ENCODE measurements at regions not wholly inside any gene's neighbourhood (a gene's known extent, or its start where the extent isn't known, plus 50 kb on each side); places are given as distances from the start of the nearest gene placed in this dataset.
"Not testable (repeated sequence)": the region's sequence is repeated elsewhere in the genome, so short reads cannot be mapped to it uniquely, and the experiment has no call there.

DNA sequence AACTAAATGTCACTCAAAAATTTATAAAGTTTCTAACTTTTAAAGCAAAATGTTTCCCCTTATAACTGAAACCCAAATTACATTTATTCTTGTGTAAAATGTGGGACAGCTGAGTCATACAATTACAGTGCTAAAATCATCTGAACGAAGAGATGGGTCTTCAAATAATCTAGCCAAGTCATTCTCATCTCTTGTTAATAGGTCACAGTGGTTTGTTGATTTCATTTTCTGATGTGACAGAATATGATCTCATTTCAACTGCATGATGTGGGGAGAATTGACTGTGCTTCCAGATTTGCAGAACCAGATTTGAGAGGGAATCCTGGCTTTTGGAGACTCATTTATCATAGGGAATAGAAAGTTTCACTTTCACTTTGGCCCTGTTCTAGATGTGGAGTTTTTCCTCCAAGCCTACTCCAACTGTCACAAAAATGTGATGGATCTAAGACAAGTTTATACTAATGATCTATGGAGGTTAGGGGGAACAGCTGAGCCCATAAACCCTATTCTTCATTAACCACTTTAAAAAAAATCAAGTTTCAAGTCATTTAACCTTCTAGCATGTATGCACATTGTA lies 685.0 kb downstream of the PDCD6IP start:
- Histone ChIP-seq H3K4me1 (ENCODE audit: control insufficient read depth, insufficient read depth, low read length) (no peaks in the 10 kb centered on the region), H3K4me3 (ENCODE audit: low read depth, low read length) (no peak overlapping the region), H3K9me3 (ENCODE audit: control insufficient read depth, insufficient read depth, low read length) (no peaks in the 10 kb centered on the region), H3K27ac (ENCODE audit: low read depth, low read length) (no peak overlapping the region), H3K27me3 (ENCODE audit: control insufficient read depth, insufficient read depth, low read length) (no peaks in the 10 kb centered on the region), H3K36me3 (ENCODE audit: control insufficient read depth, insufficient read depth, low read length) (no peaks in the 10 kb centered on the region)
- no peak for DNase-seq (ENCODE audit: low read depth in 4 of 6, low spot score in 6 of 6)
- WGBS (ENCODE audit: insufficient coverage): no CpG with 5 or more reads among the region's 1 CpG

DNA sequence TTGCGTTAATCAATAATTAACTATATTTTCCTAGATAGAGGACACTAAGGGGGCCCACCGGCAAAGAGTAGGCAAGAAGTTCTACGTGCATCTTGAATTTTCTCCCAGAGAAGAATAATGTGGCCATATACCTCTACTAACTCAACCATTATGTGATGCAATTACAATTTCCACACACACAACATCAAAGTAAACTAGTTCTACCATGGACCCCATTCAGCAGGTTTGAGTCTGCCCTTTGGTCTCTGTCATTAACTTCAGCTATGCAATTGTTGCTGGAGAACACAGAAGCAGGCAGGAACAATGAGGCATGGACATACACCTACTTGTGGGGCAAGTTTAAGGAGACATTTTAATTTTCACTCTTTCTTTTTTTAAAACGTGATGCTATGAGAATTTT lies 705.9 kb downstream of the PDCD6IP start:
- Histone ChIP-seq H3K4me1 (ENCODE audit: control insufficient read depth, insufficient read depth, low read length) (no peaks in the 10 kb centered on the region), H3K36me3 (ENCODE audit: control insufficient read depth, insufficient read depth, low read length) (no peaks in the 10 kb centered on the region), H3K9me3 (ENCODE audit: control insufficient read depth, insufficient read depth, low read length) (no peaks in the 10 kb centered on the region), H3K27ac (ENCODE audit: low read depth, low read length) (no peak overlapping the region), H3K27me3 (ENCODE audit: control insufficient read depth, insufficient read depth, low read length) (no peaks in the 10 kb centered on the region), H3K4me3 (ENCODE audit: low read depth, low read length) (no peak overlapping the region)
- DNase-seq (ENCODE audit: low read depth in 4 of 6, low spot score in 6 of 6): no peak
- 100% methylated on average over 2 of the region's 4 CpGs for WGBS (ENCODE audit: insufficient coverage)

DNA sequence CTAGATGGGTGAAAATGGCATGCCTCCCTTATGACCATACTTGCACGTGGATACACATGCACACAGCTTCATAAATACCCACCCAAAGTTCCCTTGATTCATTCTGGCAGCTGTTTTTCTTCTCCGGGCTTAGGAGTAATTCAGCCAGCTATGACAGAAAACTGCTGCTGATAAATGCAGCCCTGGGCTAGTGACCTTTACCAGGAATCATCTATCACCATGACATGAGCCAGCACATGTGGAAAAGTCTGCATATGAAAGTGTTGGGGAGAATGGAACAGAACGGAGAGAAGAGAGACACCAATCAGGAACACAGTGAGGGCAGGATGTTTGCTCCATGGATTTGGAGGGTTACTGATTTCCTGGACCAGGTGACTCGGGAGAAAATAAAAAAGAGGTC lies 706.3 kb downstream of the PDCD6IP start:
- Histone ChIP-seq H3K36me3 (ENCODE audit: control insufficient read depth, insufficient read depth, low read length) (no peaks in the 10 kb centered on the region), H3K27me3 (ENCODE audit: control insufficient read depth, insufficient read depth, low read length) (no peaks in the 10 kb centered on the region), H3K27ac (ENCODE audit: low read depth, low read length) (no peak overlapping the region), H3K9me3 (ENCODE audit: control insufficient read depth, insufficient read depth, low read length) (no peaks in the 10 kb centered on the region), H3K4me1 (ENCODE audit: control insufficient read depth, insufficient read depth, low read length) (no peaks in the 10 kb centered on the region), H3K4me3 (ENCODE audit: low read depth, low read length) (no peak overlapping the region)
- DNase-seq (ENCODE audit: low read depth in 4 of 6, low spot score in 6 of 6): peak in 1 of 6 donors; percentile 5
- WGBS (ENCODE audit: insufficient coverage): no CpG with 5 or more reads among the region's 4 CpGs

DNA sequence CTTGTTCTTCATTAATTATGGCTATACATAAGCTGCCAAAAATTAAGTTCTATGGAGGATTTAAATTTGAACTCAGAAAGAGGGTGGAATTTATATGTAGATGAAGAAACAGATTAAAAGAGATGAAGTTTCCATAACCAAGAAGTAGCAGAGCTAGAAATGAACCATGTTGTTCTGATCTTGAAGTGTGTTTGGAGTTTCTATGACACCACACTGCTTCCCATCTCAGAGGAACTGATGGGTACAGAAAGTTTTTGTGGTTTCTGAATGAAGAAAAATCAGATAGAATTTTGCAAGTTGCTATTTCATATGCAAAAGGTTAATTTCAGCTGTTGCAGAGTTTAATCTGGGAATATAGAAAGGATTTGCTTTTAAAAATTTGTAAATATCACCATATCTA lies 710.3 kb downstream of the PDCD6IP start:
- H3K9me3 ChIP-seq (ENCODE audit: control insufficient read depth, insufficient read depth, low read length): no peaks in the 10 kb centered on the region
- H3K4me1 ChIP-seq (ENCODE audit: control insufficient read depth, insufficient read depth, low read length): no peaks in the 10 kb centered on the region
- H3K27me3 ChIP-seq (ENCODE audit: control insufficient read depth, insufficient read depth, low read length): no peaks in the 10 kb centered on the region
- H3K27ac ChIP-seq (ENCODE audit: low read depth, low read length): no peak overlapping the region
- no peaks in the 10 kb centered on the region for H3K36me3 ChIP-seq (ENCODE audit: control insufficient read depth, insufficient read depth, low read length)
- no peak overlapping the region for H3K4me3 ChIP-seq (ENCODE audit: low read depth, low read length)
- DNase-seq (ENCODE audit: low read depth in 4 of 6, low spot score in 6 of 6): no peak

DNA sequence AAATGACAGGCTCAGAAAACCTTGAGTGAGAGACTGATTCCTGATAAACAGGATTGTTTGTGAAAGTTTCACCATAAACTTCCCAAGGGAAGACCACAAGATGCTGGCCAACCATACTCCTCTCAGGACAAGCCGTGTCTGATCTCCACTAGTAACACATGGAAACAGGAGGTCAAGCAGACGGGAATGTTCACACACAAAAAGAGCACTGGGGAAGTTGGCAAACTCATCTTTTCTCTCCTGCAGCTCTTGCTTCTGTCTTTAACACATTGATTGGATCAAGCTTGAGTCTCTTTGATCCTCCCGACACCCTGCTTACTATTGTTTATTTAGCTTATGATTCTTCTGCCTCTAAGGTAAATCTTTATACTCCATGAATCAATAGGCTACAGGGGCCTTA lies 713.5 kb downstream of the PDCD6IP start:
- Histone ChIP-seq H3K27ac (ENCODE audit: low read depth, low read length) (no peak overlapping the region), H3K36me3 (ENCODE audit: control insufficient read depth, insufficient read depth, low read length) (no peaks in the 10 kb centered on the region), H3K27me3 (ENCODE audit: control insufficient read depth, insufficient read depth, low read length) (no peaks in the 10 kb centered on the region), H3K4me3 (ENCODE audit: low read depth, low read length) (no peak overlapping the region), H3K4me1 (ENCODE audit: control insufficient read depth, insufficient read depth, low read length) (no peaks in the 10 kb centered on the region), H3K9me3 (ENCODE audit: control insufficient read depth, insufficient read depth, low read length) (no peaks in the 10 kb centered on the region)
- peak in 2 of 6 donors; percentile 8 to 22 for DNase-seq (ENCODE audit: low read depth in 4 of 6, low spot score in 6 of 6)
- WGBS (ENCODE audit: insufficient coverage): 53% methylated on average over 2 of the region's 3 CpGs

DNA sequence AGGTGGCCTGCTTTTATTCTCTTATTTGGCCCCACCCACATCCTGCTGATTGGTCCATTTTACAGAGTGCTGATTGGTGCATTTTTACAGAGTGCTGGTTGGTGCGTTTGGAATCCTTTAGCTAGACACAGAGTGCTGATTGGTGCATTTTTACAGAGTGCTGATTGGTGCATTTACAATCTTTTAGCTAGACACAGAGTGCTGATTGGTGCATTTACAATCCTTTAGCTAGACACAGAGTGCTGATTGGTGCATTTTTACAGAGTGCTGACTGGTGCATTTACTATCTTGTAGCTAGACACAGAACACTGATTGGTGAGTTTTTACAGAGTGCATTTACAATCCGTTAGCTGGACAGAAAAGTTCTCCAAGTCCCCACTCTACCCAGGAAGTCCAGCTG lies 720.6 kb downstream of the PDCD6IP start:
- not testable (repeated sequence) for H3K27ac ChIP-seq (ENCODE audit: low read depth, low read length); DNase-seq (ENCODE audit: low read depth in 4 of 6, low spot score in 6 of 6); H3K4me1 ChIP-seq (ENCODE audit: control insufficient read depth, insufficient read depth, low read length); H3K9me3 ChIP-seq (ENCODE audit: control insufficient read depth, insufficient read depth, low read length); H3K36me3 ChIP-seq (ENCODE audit: control insufficient read depth, insufficient read depth, low read length); H3K4me3 ChIP-seq (ENCODE audit: low read depth, low read length); H3K27me3 ChIP-seq (ENCODE audit: control insufficient read depth, insufficient read depth, low read length)
- WGBS (ENCODE audit: insufficient coverage): no CpG with 5 or more reads among the region's 2 CpGs

DNA sequence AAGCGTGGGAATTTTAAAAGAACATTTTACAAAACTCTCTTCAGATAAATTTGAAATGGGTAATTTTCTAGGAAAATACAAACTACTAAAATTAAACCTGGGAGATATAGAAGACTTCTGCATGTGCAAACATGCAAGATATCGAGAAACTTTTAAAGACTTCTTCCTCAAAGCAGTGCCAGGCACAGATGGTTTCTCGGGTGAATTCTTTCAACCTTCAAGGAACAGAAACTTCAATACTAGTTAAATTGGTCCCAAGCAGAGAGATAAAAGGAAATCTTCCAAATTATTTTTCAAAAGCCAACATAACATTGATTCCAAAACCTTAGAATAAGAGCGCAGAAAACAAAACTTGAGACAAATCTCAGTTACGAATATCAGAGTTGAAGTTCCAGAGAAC lies 732.7 kb downstream of the PDCD6IP start:
- no peak overlapping the region for H3K27ac ChIP-seq (ENCODE audit: low read depth, low read length)
- peak in 1 of 6 donors; percentile 81 for DNase-seq (ENCODE audit: low read depth in 4 of 6, low spot score in 6 of 6)
- H3K9me3 ChIP-seq (ENCODE audit: control insufficient read depth, insufficient read depth, low read length): no peaks in the 10 kb centered on the region
- no peaks in the 10 kb centered on the region for H3K4me1 ChIP-seq (ENCODE audit: control insufficient read depth, insufficient read depth, low read length)
- H3K27me3 ChIP-seq (ENCODE audit: control insufficient read depth, insufficient read depth, low read length): no peaks in the 10 kb centered on the region
- H3K36me3 ChIP-seq (ENCODE audit: control insufficient read depth, insufficient read depth, low read length): no peaks in the 10 kb centered on the region
- H3K4me3 ChIP-seq (ENCODE audit: low read depth, low read length): no peak overlapping the region
- 88% methylated on average over 2 of the region's 5 CpGs for WGBS (ENCODE audit: insufficient coverage)

DNA sequence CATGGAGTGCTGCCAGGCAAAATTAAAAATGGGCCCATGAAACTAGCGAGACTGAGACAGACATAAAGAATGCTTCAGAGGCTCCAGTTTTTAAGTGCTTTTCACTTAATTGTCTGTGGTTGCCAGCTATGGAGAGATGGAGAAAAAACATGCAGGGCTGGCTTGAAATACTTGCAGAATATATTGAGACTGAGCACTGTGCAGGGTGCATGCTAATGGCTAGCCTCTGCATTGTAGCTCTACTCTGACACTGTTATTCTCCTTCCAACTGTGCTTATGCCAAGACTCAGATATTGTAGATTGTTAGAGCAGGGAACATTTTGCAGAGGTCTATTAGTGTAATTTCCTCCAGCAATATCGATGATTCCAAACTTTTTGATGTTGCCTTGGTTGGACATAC lies 735.0 kb downstream of the PDCD6IP start:
- Histone ChIP-seq H3K36me3 (ENCODE audit: control insufficient read depth, insufficient read depth, low read length) (no peaks in the 10 kb centered on the region), H3K4me1 (ENCODE audit: control insufficient read depth, insufficient read depth, low read length) (no peaks in the 10 kb centered on the region), H3K27ac (ENCODE audit: low read depth, low read length) (no peak overlapping the region), H3K27me3 (ENCODE audit: control insufficient read depth, insufficient read depth, low read length) (no peaks in the 10 kb centered on the region), H3K4me3 (ENCODE audit: low read depth, low read length) (no peak overlapping the region), H3K9me3 (ENCODE audit: control insufficient read depth, insufficient read depth, low read length) (no peaks in the 10 kb centered on the region)
- peak; percentile 15 to 85 (median 36) for DNase-seq (ENCODE audit: low read depth in 4 of 6, low spot score in 6 of 6)
- 0% methylated on average over 1 of the region's 2 CpGs for WGBS (ENCODE audit: insufficient coverage)

DNA sequence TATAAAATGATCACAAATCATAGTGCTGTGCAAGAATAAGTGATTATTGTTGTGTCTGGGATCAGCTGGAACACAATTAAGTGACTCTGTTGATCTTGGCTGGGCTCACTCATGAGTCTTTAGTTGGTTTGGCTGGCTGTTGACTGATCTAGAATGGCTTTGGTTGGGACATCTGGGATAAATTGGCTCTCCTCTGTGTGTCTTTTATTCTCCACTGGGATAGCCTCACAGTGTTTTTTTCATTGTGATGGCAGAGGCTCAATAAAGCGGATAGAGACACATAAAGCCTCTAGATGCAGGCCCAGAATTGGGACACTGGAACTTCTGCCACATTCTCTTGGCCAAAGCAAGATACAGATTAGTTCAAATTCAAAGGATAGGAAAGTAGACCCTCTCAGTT lies 735.6 kb downstream of the PDCD6IP start:
- Histone ChIP-seq H3K27ac (ENCODE audit: low read depth, low read length) (no peak overlapping the region), H3K27me3 (ENCODE audit: control insufficient read depth, insufficient read depth, low read length) (no peaks in the 10 kb centered on the region), H3K4me3 (ENCODE audit: low read depth, low read length) (no peak overlapping the region), H3K4me1 (ENCODE audit: control insufficient read depth, insufficient read depth, low read length) (no peaks in the 10 kb centered on the region), H3K36me3 (ENCODE audit: control insufficient read depth, insufficient read depth, low read length) (no peaks in the 10 kb centered on the region), H3K9me3 (ENCODE audit: control insufficient read depth, insufficient read depth, low read length) (no peaks in the 10 kb centered on the region)
- DNase-seq (ENCODE audit: low read depth in 4 of 6, low spot score in 6 of 6): peak; percentile 6 to 75 (median 27)
- WGBS (ENCODE audit: insufficient coverage): 43% methylated on average over 1 of the region's 1 CpG

DNA sequence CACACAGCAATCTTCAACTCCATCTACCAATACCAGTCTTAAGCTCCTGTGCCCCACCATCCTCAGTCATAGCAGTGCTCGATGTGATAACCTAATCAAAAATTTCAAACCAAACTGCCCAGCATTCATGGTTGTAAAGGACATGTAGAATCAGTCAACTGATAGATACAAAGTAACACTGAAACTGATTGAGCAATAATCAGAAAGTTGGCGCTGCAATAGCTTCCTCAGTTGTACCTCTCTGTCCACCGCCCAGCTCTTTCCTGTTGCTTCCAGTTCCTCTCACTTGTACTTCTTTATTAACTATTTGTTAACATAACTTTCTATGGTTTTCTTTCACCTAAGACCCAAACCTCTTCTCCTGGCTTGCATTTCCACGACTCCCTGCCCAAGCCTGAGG lies 745.7 kb downstream of the PDCD6IP start:
- Histone ChIP-seq H3K27ac (ENCODE audit: low read depth, low read length) (no peak overlapping the region), H3K9me3 (ENCODE audit: control insufficient read depth, insufficient read depth, low read length) (no peaks in the 10 kb centered on the region), H3K4me1 (ENCODE audit: control insufficient read depth, insufficient read depth, low read length) (no peaks in the 10 kb centered on the region), H3K4me3 (ENCODE audit: low read depth, low read length) (no peak overlapping the region), H3K27me3 (ENCODE audit: control insufficient read depth, insufficient read depth, low read length) (no peaks in the 10 kb centered on the region), H3K36me3 (ENCODE audit: control insufficient read depth, insufficient read depth, low read length) (no peaks in the 10 kb centered on the region)
- DNase-seq (ENCODE audit: low read depth in 4 of 6, low spot score in 6 of 6): no peak
- 100% methylated on average over 3 of the region's 4 CpGs for WGBS (ENCODE audit: insufficient coverage)

All from spinal cord (tissue), 9 donors.